Loucy (cell line): ENCODE measurements at regions not wholly inside any gene's neighbourhood (a gene's known extent, or its start where the extent isn't known, plus 50 kb on each side); places are given as distances from the start of the nearest gene placed in this dataset.

Experiments
- H2AFZ ChIP-seq: fragments of 200-600 bp; sonication (generic); 2 replicates; pipeline ENCODE4 v1.6.0; 2016; ENCODE audit warnings: antibody characterized with exemption, mild to moderate bottlenecking, low read length, moderate library complexity
- H3F3A ChIP-seq: fragments of 200-600 bp; 2 replicates; pipeline ENCODE4 v1.6.0; 2016; ENCODE audit warnings: antibody characterized with exemption, low read depth, mild to moderate bottlenecking
- H3K27me3 ChIP-seq: fragments of 200-600 bp; sonication (generic); 2 replicates; pipeline ENCODE4 v1.6.1; 2014; ENCODE audit warnings: low read length, mild to moderate bottlenecking; ENCODE audit not compliant: insufficient read depth, poor library complexity, severe bottlenecking
- H3K36me3 ChIP-seq: fragments of 200-600 bp; sonication (generic); 2 replicates; pipeline ENCODE4 v1.6.1; 2016; ENCODE audit warnings: low read length; ENCODE audit not compliant: insufficient read depth
- H3K4me1 ChIP-seq: fragments of 200-600 bp; sonication (generic); 2 replicates; pipeline ENCODE4 v1.5.1; 2014; ENCODE audit warnings: low read length, mild to moderate bottlenecking; ENCODE audit not compliant: insufficient read depth, poor library complexity, severe bottlenecking
- H3K4me2 ChIP-seq: fragments of 200-600 bp; sonication (generic); 2 replicates; pipeline ENCODE4 v1.6.0; 2014; ENCODE audit warnings: antibody characterized with exemption, low read length, low read depth, mild to moderate bottlenecking; ENCODE audit not compliant: poor library complexity, severe bottlenecking
- H3K4me3 ChIP-seq: fragments of 200-600 bp; sonication (generic); 2 replicates; pipeline ENCODE4 v1.5.1; 2014; ENCODE audit warnings: low read length, mild to moderate bottlenecking, mixed read lengths; ENCODE audit not compliant: poor library complexity, severe bottlenecking
- H3K79me2 ChIP-seq: fragments of 200-600 bp; sonication (generic); 2 replicates; pipeline ENCODE4 v1.6.1; 2014; ENCODE audit warnings: low read length; ENCODE audit not compliant: insufficient read depth
- H3K9ac ChIP-seq: fragments of 200-600 bp; sonication (generic); 2 replicates; pipeline ENCODE4 v1.6.0; 2014; ENCODE audit warnings: mild to moderate bottlenecking, low read depth, low read length, moderate library complexity; ENCODE audit not compliant: poor library complexity, severe bottlenecking
- H3K9me2 ChIP-seq: fragments of 200-600 bp; sonication (generic); replicated peaks from 2 replicates; pipeline ENCODE4 v1.6.1; 2016; ENCODE audit warnings: low read depth, low read length, mixed read lengths
- H3K9me3 ChIP-seq: fragments of 200-600 bp; sonication (generic); 2 replicates; pipeline ENCODE4 v1.6.1; 2014; ENCODE audit warnings: mild to moderate bottlenecking, antibody characterized with exemption, low read length, low read depth; ENCODE audit not compliant: insufficient read depth
- H4K20me1 ChIP-seq: fragments of 200-600 bp; sonication (generic); 2 replicates; pipeline ENCODE4 v1.6.0; 2014; ENCODE audit warnings: antibody characterized with exemption, low read length, mild to moderate bottlenecking; ENCODE audit not compliant: insufficient read depth, poor library complexity, severe bottlenecking
- EZH2phosphoT487 ChIP-seq: fragments of 200-600 bp; IDR thresholded peaks from 2 replicates; pipeline ENCODE4 v1.6.1; 2018; ENCODE audit warnings: antibody characterized with exemption, mild to moderate bottlenecking, moderate library complexity, borderline replicate concordance
- TF ChIP-seq, protein P1 (sequence below): fragments of 200-600 bp; sonication (generic); conservative IDR thresholded peaks from 2 replicates; pipeline ENCODE4 v1.5.1; 2014; ENCODE audit warnings: mild to moderate bottlenecking, antibody characterized with exemption, low read length

GRCh38 chr6:82073484-82073883, 174.1 kb downstream of the IBTK start:
- no peaks in the 10 kb centered on the region for H3F3A ChIP-seq
- no peak overlapping the region for H3K4me2 ChIP-seq
- TF ChIP-seq EZH2phosphoT487, result no peak
- TF ChIP-seq, protein P1, sequence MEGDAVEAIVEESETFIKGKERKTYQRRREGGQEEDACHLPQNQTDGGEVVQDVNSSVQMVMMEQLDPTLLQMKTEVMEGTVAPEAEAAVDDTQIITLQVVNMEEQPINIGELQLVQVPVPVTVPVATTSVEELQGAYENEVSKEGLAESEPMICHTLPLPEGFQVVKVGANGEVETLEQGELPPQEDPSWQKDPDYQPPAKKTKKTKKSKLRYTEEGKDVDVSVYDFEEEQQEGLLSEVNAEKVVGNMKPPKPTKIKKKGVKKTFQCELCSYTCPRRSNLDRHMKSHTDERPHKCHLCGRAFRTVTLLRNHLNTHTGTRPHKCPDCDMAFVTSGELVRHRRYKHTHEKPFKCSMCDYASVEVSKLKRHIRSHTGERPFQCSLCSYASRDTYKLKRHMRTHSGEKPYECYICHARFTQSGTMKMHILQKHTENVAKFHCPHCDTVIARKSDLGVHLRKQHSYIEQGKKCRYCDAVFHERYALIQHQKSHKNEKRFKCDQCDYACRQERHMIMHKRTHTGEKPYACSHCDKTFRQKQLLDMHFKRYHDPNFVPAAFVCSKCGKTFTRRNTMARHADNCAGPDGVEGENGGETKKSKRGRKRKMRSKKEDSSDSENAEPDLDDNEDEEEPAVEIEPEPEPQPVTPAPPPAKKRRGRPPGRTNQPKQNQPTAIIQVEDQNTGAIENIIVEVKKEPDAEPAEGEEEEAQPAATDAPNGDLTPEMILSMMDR, result no peak
- H3K9me3 ChIP-seq, result no peaks in the 10 kb centered on the region
- H3K9me2 ChIP-seq, result no peaks in the 10 kb centered on the region
- no peak overlapping the region for H3K4me3 ChIP-seq
- H3K36me3 ChIP-seq, result no peaks in the 10 kb centered on the region
- no peak overlapping the region for H2AFZ ChIP-seq
- no peaks in the 10 kb centered on the region for H3K4me1 ChIP-seq
- no peaks in the 10 kb centered on the region for H3K27me3 ChIP-seq
- H3K79me2 ChIP-seq, result no peaks in the 10 kb centered on the region
- H3K9ac ChIP-seq, result no peak overlapping the region
- H4K20me1 ChIP-seq, result no peaks in the 10 kb centered on the region

GRCh38 chr6:82072751-82073150, 174.8 kb downstream of the IBTK start:
- Histone ChIP-seq H3K4me1 (no peaks in the 10 kb centered on the region), H3K9ac (no peak overlapping the region), H4K20me1 (no peaks in the 10 kb centered on the region), H3K4me2 (no peak overlapping the region), H3K79me2 (no peaks in the 10 kb centered on the region), H3K27me3 (no peaks in the 10 kb centered on the region), H2AFZ (no peak overlapping the region), H3K36me3 (no peaks in the 10 kb centered on the region), H3K9me3 (no peaks in the 10 kb centered on the region), H3F3A (no peaks in the 10 kb centered on the region), H3K9me2 (no peaks in the 10 kb centered on the region), H3K4me3 (no peak overlapping the region)
- no peak for TF ChIP-seq EZH2phosphoT487
- TF ChIP-seq, protein P1, result no peak

- Histone ChIP-seq H3K27me3 (no peaks in the 10 kb centered on the region), H3K36me3 (no peaks in the 10 kb centered on the region), H3K9me3 (no peaks in the 10 kb centered on the region), H3K9ac (no peak overlapping the region), H3K4me1 (peaks cover 4% of the 10 kb centered on the region), H3F3A (no peaks in the 10 kb centered on the region), H3K4me2 (no peak overlapping the region), H4K20me1 (no peaks in the 10 kb centered on the region), H3K4me3 (no peak overlapping the region), H3K9me2 (no peaks in the 10 kb centered on the region), H3K79me2 (no peaks in the 10 kb centered on the region), H2AFZ (0 out of 2 replicates have a peak overlapping the region, but pooled peaks have one; percentile 23)
- no peak for TF ChIP-seq EZH2phosphoT487
- TF ChIP-seq, protein P1, result no peak
These were observed 175.4 kb downstream of the IBTK start for GRCh38 chr6:82072121-82072521.
